Urothelium cell line (cell line): ENCODE measurements at regions not wholly inside any gene's neighbourhood (a gene's known extent, or its start where the extent isn't known, plus 50 kb on each side); places are given as distances from the start of the nearest gene placed in this dataset.
"Not testable (repeated sequence)": the region's sequence is repeated elsewhere in the genome, so short reads cannot be mapped to it uniquely, and the experiment has no call there.

Experiments used
- DNase-seq: peaks from one replicate; pipeline ENCODE4 v3.0.0; 2011; ENCODE audit warnings: low spot score, mixed read lengths
- FAIRE-seq: peaks from 2 replicates; lab custom pipeline; 2011; peaks lifted over from hg19 to GRCh38; lab: Jason Lieb, UNC

- FAIRE-seq (no peak), DNase-seq (no peak)
Observed at GRCh38 chr9:90065851-90066250, 461.0 kb downstream of the GADD45G start.

- DNase-seq, result no peak
- no peak for FAIRE-seq
Observed at GRCh38 chr9:90069085-90069484, 464.3 kb downstream of the GADD45G start.

- FAIRE-seq, result no peak
- no peak for DNase-seq
Observed at GRCh38 chr9:90070056-90070455, 465.2 kb downstream of the GADD45G start.

- no peak for FAIRE-seq
Observed at GRCh38 chr9:90070469-90070868, 465.7 kb downstream of the GADD45G start.

GRCh38 chr9:90070931-90071660, 466.3 kb downstream of the GADD45G start:
- DNase-seq (no peak), FAIRE-seq (no peak)

More at GRCh38 chr9:90070469-90070868, 465.7 kb downstream of the GADD45G start:
- no peak for DNase-seq

GRCh38 chr9:90073186-90073945, 468.6 kb downstream of the GADD45G start:
- FAIRE-seq, result no peak
- DNase-seq, result no peak

GRCh38 chr9:90074316-90074962, 469.6 kb downstream of the GADD45G start:
- DNase-seq (no peak), FAIRE-seq (no peak)

GRCh38 chr9:90077598-90077997, 472.8 kb downstream of the GADD45G start:
- not testable (repeated sequence) for DNase-seq, FAIRE-seq

- DNase-seq, result no peak
- no peak for FAIRE-seq
Observed at GRCh38 chr9:90078988-90079421, 474.2 kb downstream of the GADD45G start.

GRCh38 chr9:90085633-90086032, 480.8 kb downstream of the GADD45G start:
- no peak for DNase-seq
- FAIRE-seq, result no peak

- no peak for DNase-seq
- no peak for FAIRE-seq
Observed at GRCh38 chr9:90086101-90086511, 481.3 kb downstream of the GADD45G start.

GRCh38 chr9:90088434-90088833, 483.6 kb downstream of the GADD45G start:
- FAIRE-seq (no peak), DNase-seq (no peak)

- FAIRE-seq (no peak), DNase-seq (no peak)
Observed at GRCh38 chr9:90088856-90089255, 484.0 kb downstream of the GADD45G start.

- no peak for FAIRE-seq
Observed at GRCh38 chr9:90090997-90091396, 486.2 kb downstream of the GADD45G start.

GRCh38 chr9:90092508-90092907, 487.7 kb downstream of the GADD45G start:
- FAIRE-seq, result no peak
- DNase-seq, result no peak

More at GRCh38 chr9:90090997-90091396, 486.2 kb downstream of the GADD45G start:
- no peak for DNase-seq

- DNase-seq (no peak), FAIRE-seq (no peak)
Observed at GRCh38 chr9:90095682-90096081, 490.9 kb downstream of the GADD45G start.

GRCh38 chr9:90097237-90097636, 492.4 kb downstream of the GADD45G start:
- FAIRE-seq (no peak), DNase-seq (no peak)

GRCh38 chr9:90098408-90098807, 493.6 kb downstream of the GADD45G start:
- FAIRE-seq, result no peak

GRCh38 chr9:90099262-90099963, 494.6 kb downstream of the GADD45G start:
- DNase-seq (no peak), FAIRE-seq (peak; percentile 99)

More at GRCh38 chr9:90098408-90098807, 493.6 kb downstream of the GADD45G start:
- DNase-seq, result no peak

- FAIRE-seq (no peak), DNase-seq (no peak)
Observed at GRCh38 chr9:90100014-90100413, 495.2 kb downstream of the GADD45G start.
